HG02852 (cell line): ENCODE measurements at regions not wholly inside any gene's neighbourhood (a gene's known extent, or its start where the extent isn't known, plus 50 kb on each side); places are given as distances from the start of the nearest gene placed in this dataset.
"Not testable (repeated sequence)": the region's sequence is repeated elsewhere in the genome, so short reads cannot be mapped to it uniquely, and the experiment has no call there.

Source experiments
- ATAC-seq: cut with Tn5 transposase; IDR thresholded peaks from one replicate; pipeline ENCODE4 v1.9.1; 2021; ENCODE audit warnings: mild to moderate bottlenecking, moderate library complexity; ENCODE audit not compliant: unreplicated experiment

GRCh38 chr4:154035341-154035740 is 246.5 kb upstream of the SFRP2 start:
- no peak for ATAC-seq

GRCh38 chr4:154033921-154034320 is 245.0 kb upstream of the SFRP2 start:
- no peak for ATAC-seq

- ATAC-seq, result no peak
Observed at GRCh38 chr4:154032914-154033313, 244.0 kb upstream of the SFRP2 start.

- ATAC-seq, result no peak
Observed at GRCh38 chr4:154030746-154031145, 241.9 kb upstream of the SFRP2 start.

- no peak for ATAC-seq
Observed at GRCh38 chr4:154030152-154030551, 241.3 kb upstream of the SFRP2 start.

- ATAC-seq, result no peak
Observed at GRCh38 chr4:154029171-154029570, 240.3 kb upstream of the SFRP2 start.

- ATAC-seq, result no peak
Observed at GRCh38 chr4:154025110-154025509, 236.2 kb upstream of the SFRP2 start.

GRCh38 chr4:154024097-154024694 is 235.3 kb upstream of the SFRP2 start:
- no peak for ATAC-seq

GRCh38 chr4:154023671-154024070 is 234.8 kb upstream of the SFRP2 start:
- ATAC-seq, result not testable (repeated sequence)

- no peak for ATAC-seq
Observed at GRCh38 chr4:154019811-154020210, 230.9 kb upstream of the SFRP2 start.

GRCh38 chr4:154018659-154019058 is 229.8 kb upstream of the SFRP2 start:
- no peak for ATAC-seq

- ATAC-seq, result no peak
Observed at GRCh38 chr4:154015578-154015977, 226.7 kb upstream of the SFRP2 start.

- ATAC-seq, result no peak
Observed at GRCh38 chr4:154014407-154015321, 225.8 kb upstream of the SFRP2 start.

- no peak for ATAC-seq
Observed at GRCh38 chr4:154013576-154013975, 224.7 kb upstream of the SFRP2 start.

GRCh38 chr4:154010371-154010770 is 221.5 kb upstream of the SFRP2 start:
- no peak for ATAC-seq

- no peak for ATAC-seq
Observed at GRCh38 chr4:154009788-154010187, 220.9 kb upstream of the SFRP2 start.

- no peak for ATAC-seq
Observed at GRCh38 chr4:154009191-154009590, 220.3 kb upstream of the SFRP2 start.

GRCh38 chr4:154005171-154005520 is 216.3 kb upstream of the SFRP2 start:
- no peak for ATAC-seq

- ATAC-seq, result no peak
Observed at GRCh38 chr4:154004507-154005170, 215.8 kb upstream of the SFRP2 start.

- ATAC-seq, result no peak
Observed at GRCh38 chr4:154004016-154004415, 215.1 kb upstream of the SFRP2 start.

- ATAC-seq, result no peak
Observed at GRCh38 chr4:154003378-154003777, 214.5 kb upstream of the SFRP2 start.

GRCh38 chr4:154001193-154001592 is 212.3 kb upstream of the SFRP2 start:
- no peak for ATAC-seq
